Uterus (tissue), 3 donors: ENCODE measurements at regions not wholly inside any gene's neighbourhood (a gene's known extent, or its start where the extent isn't known, plus 50 kb on each side); places are given as distances from the start of the nearest gene placed in this dataset.

Source experiments
- DNase-seq, 2 donors: peaks; one replicate each; pipeline ENCODE4 v3.0.0-alpha.2; 2019 to 2020
- H3K27ac ChIP-seq, 2 donors: fragments of 200-600 bp; sonication (generic); 1 replicate in 1 of 2; 2 replicates in 1 of 2; pipeline ENCODE4 v1.5.1; 2016 to 2018
- H3K27me3 ChIP-seq, 2 donors: fragments of 200-600 bp; sonication (generic); one replicate each; pipeline ENCODE4 v1.5.1; 2018 to 2019; ENCODE audit warnings: control low read depth in 1 of 2
- H3K36me3 ChIP-seq, 2 donors: fragments of 200-600 bp; sonication (generic); one replicate each; pipeline ENCODE4 v1.5.1; 2019; ENCODE audit warnings: control low read depth in 1 of 2
- H3K4me1 ChIP-seq, 2 donors: fragments of 200-600 bp; sonication (generic); one replicate each; pipeline ENCODE4 v1.5.1; 2018 to 2019; ENCODE audit warnings: control low read depth in 1 of 2
- H3K4me3 ChIP-seq, 2 donors: fragments of 200-600 bp; sonication (generic); 1 replicate in 1 of 2; 2 replicates in 1 of 2; pipeline ENCODE4 v1.5.1; 2018 to 2019; ENCODE audit warnings: mild to moderate bottlenecking in 1 of 2
- H3K9me3 ChIP-seq, 2 donors: fragments of 200-600 bp; sonication (generic); one replicate each; pipeline ENCODE4 v1.5.1; 2019; ENCODE audit warnings: control low read depth in 1 of 2
- CTCF ChIP-seq, 4 experiments: fragments of 200-600 bp in 2 of 4; fragments of 450-650 bp in 2 of 4; sonication (generic) in 2 of 4; IDR thresholded peaks; one replicate each; pipeline ENCODE4 v1.5.1; 2016 to 2019; ENCODE audit warnings: antibody characterized with exemption in 4 of 4, mild to moderate bottlenecking in 2 of 4, moderate library complexity in 1 of 4
- POLR2A ChIP-seq, 2 donors: fragments of 450-650 bp; IDR thresholded peaks; one replicate each; pipeline ENCODE4 v1.6.1; 2016; ENCODE audit warnings: antibody characterized with exemption in 2 of 2, mild to moderate bottlenecking in 1 of 2, moderate library complexity in 1 of 2
- intact Hi-C: fragments of 100-400 bp; cut with DNase I; formaldehyde crosslinking; loops from one replicate; pipeline ENCODE4 v1.15.1; 2023; ENCODE audit warnings: low total_unique reads
- donor health status: DM: yes; HTN: yes; CAD: no.

- DNase-seq, result no peak
- intact Hi-C loops, result no loop called here
- no peaks in the 10 kb centered on the region for H3K27me3 ChIP-seq
- no peaks in the 10 kb centered on the region for H3K4me1 ChIP-seq
- H3K4me3 ChIP-seq, result no peak overlapping the region
- TF ChIP-seq CTCF (IDR thresholded peaks at IDR 0.05), result no peak
- TF ChIP-seq POLR2A (IDR thresholded peaks at IDR 0.05), result no peak
- no peaks in the 10 kb centered on the region for H3K36me3 ChIP-seq
- H3K27ac ChIP-seq, result no peak overlapping the region
- no peaks in the 10 kb centered on the region for H3K9me3 ChIP-seq
These were observed 156.0 kb upstream of the NFE2L3 start for GRCh38 chr7:25996006-25996408.

GRCh38 chr7:25998499-25998898 is 153.5 kb upstream of the NFE2L3 start:
- Histone ChIP-seq H3K4me1 (no peaks in the 10 kb centered on the region), H3K9me3 (no peaks in the 10 kb centered on the region), H3K27ac (no peak overlapping the region), H3K4me3 (no peak overlapping the region), H3K36me3 (no peaks in the 10 kb centered on the region), H3K27me3 (no peaks in the 10 kb centered on the region)
- intact Hi-C loops, result no loop called here
- DNase-seq, result no peak
- no peak for TF ChIP-seq POLR2A (IDR thresholded peaks at IDR 0.05)
- no peak for TF ChIP-seq CTCF (IDR thresholded peaks at IDR 0.05)

GRCh38 chr7:26000841-26001240 is 151.2 kb upstream of the NFE2L3 start:
- intact Hi-C loops, result no loop called here
- H3K27ac ChIP-seq, result no peak overlapping the region
- no peak overlapping the region for H3K4me3 ChIP-seq
- no peaks in the 10 kb centered on the region for H3K4me1 ChIP-seq
- H3K36me3 ChIP-seq, result no peaks in the 10 kb centered on the region
- no peak for DNase-seq
- no peaks in the 10 kb centered on the region for H3K9me3 ChIP-seq
- no peak for TF ChIP-seq CTCF (IDR thresholded peaks at IDR 0.05)
- TF ChIP-seq POLR2A (IDR thresholded peaks at IDR 0.05), result no peak
- H3K27me3 ChIP-seq, result no peaks in the 10 kb centered on the region

GRCh38 chr7:26001662-26002244 is 150.2 kb upstream of the NFE2L3 start:
- TF ChIP-seq POLR2A (IDR thresholded peaks at IDR 0.05), result no peak
- no peak for TF ChIP-seq CTCF (IDR thresholded peaks at IDR 0.05)
- no peak overlapping the region for H3K4me3 ChIP-seq
- no peak overlapping the region for H3K27ac ChIP-seq
- no peaks in the 10 kb centered on the region for H3K4me1 ChIP-seq
- no peak for DNase-seq
- no peaks in the 10 kb centered on the region for H3K27me3 ChIP-seq
- intact Hi-C loops, result no loop called here
- no peaks in the 10 kb centered on the region for H3K36me3 ChIP-seq
- no peaks in the 10 kb centered on the region for H3K9me3 ChIP-seq

GRCh38 chr7:26005683-26006410 is 146.2 kb upstream of the NFE2L3 start:
- intact Hi-C loops, result no loop called here
- TF ChIP-seq POLR2A (IDR thresholded peaks at IDR 0.05) (no peak), CTCF (IDR thresholded peaks at IDR 0.05) (no peak)
- DNase-seq, result no peak
- no peaks in the 10 kb centered on the region for H3K4me1 ChIP-seq
- no peaks in the 10 kb centered on the region for H3K27me3 ChIP-seq
- no peaks in the 10 kb centered on the region for H3K9me3 ChIP-seq
- no peak overlapping the region for H3K4me3 ChIP-seq
- H3K27ac ChIP-seq, result no peak overlapping the region
- no peaks in the 10 kb centered on the region for H3K36me3 ChIP-seq
